ENCODE measurements at regions not wholly inside any gene's neighbourhood (a gene's known extent, or its start where the extent isn't known, plus 50 kb on each side); places are given as distances from the start of the nearest gene placed in this dataset.
A peak's percentile ranks its signal among the peaks of the same experiment; 100 is the strongest.

- no peak overlapping the region for H3K4me3 ChIP-seq
- H3K4me1 ChIP-seq (ENCODE audit: low read depth): no peaks in the 10 kb centered on the region
- intact Hi-C loops (cut with DNase I, micrococcal nuclease): no loop called here
- DNase-seq (peak in 1 of 3 donors; percentile 26), ATAC-seq (peak; percentile 87)
- TF ChIP-seq CTCF (IDR thresholded peaks at IDR 0.05): no peak
- H3K36me3 ChIP-seq (ENCODE audit: low read depth): no peaks in the 10 kb centered on the region
- no peaks in the 10 kb centered on the region for H3K9me3 ChIP-seq
These were observed 440.4 kb downstream of the RPS6KC1 start for GRCh38 chr1:213491468-213491867.

DNA sequence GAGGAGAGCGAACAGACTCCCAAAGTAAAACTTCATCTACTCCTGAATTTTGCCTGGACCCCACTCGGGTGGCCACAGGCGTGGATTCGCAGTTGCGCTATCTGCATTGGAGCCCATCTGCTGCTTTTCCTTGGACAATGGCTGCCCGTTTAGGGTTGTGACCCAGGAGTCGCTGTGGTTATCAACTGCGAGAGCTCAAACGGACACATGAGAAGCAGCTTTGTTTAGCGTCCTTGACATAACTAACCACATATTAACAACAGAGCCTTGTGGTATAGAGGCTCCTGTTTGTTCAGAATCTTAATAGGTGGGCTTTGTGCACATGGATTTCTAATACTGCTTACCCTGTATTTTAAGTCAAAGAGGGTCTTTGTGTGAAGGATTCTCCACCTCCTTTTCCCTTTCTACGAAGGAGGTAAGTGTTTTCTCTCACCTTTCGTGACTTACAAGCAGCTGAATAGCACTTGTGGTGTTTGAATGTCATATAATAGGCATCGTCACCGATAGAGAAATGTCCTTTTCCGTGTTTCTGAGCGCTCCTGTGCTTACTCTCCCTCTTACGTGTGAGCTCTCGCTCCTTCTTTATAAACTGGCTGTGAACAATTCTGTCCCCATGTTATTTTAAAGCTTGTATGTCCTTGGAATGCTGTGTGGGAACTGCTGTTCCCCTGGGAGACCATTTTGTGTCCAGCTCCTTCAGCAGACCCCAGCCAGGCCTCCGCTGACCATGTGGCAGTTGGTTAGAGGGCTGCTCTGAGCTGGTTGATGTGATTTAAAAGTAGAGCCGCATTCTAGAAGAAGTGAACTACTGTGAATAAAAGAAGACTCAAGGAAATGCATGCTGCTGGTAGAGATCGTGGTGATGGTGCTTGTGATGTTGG lies 441.4 kb downstream of the RPS6KC1 start:
- intact Hi-C loops (cut with DNase I, micrococcal nuclease): no loop called here
- ATAC-seq (no peak), DNase-seq (no peak)
- H3K36me3 ChIP-seq (ENCODE audit: low read depth): no peaks in the 10 kb centered on the region
- H3K9me3 ChIP-seq: no peaks in the 10 kb centered on the region
- no peaks in the 10 kb centered on the region for H3K4me1 ChIP-seq (ENCODE audit: low read depth)
- TF ChIP-seq CTCF (IDR thresholded peaks at IDR 0.05): no peak
- no peak overlapping the region for H3K4me3 ChIP-seq

DNA sequence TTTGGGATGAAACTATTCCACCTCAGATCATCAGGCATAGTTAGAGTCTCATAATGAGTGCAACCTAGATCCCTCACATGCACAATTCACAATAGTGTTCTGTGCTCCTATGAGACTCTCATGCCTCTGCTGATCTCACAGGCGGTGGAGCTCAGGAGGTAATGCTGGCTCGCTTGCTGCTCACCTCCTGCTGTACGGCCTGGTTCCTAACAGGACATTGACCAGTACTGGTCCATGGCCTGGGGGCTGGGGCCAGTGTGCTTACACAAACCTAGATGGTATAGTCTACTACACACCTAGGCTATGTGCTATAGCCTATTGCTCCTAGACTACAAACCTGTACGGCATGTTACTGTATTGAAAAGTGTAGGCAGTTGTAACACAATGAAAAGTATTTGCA lies 448.4 kb downstream of the RPS6KC1 start:
- Histone ChIP-seq H3K4me1 (ENCODE audit: low read depth) (no peaks in the 10 kb centered on the region), H3K36me3 (ENCODE audit: low read depth) (no peaks in the 10 kb centered on the region), H3K4me3 (no peak overlapping the region), H3K9me3 (no peaks in the 10 kb centered on the region)
- no peak for TF ChIP-seq CTCF (IDR thresholded peaks at IDR 0.05)
- no peak for DNase-seq
- no peak for ATAC-seq
- intact Hi-C loops (cut with DNase I, micrococcal nuclease): no loop called here

- Histone ChIP-seq H3K36me3 (ENCODE audit: low read depth) (no peaks in the 10 kb centered on the region), H3K4me1 (ENCODE audit: low read depth) (no peaks in the 10 kb centered on the region), H3K9me3 (no peaks in the 10 kb centered on the region), H3K4me3 (no peak overlapping the region)
- intact Hi-C loops (cut with DNase I, micrococcal nuclease): no loop called here
- DNase-seq (no peak), ATAC-seq (no peak)
- no peak for TF ChIP-seq CTCF (IDR thresholded peaks at IDR 0.05)
These were observed 456.6 kb downstream of the RPS6KC1 start for GRCh38 chr1:213507472-213508223.

- Histone ChIP-seq H3K4me1 (ENCODE audit: low read depth) (no peaks in the 10 kb centered on the region), H3K9me3 (no peaks in the 10 kb centered on the region), H3K4me3 (no peak overlapping the region), H3K36me3 (ENCODE audit: low read depth) (no peaks in the 10 kb centered on the region)
- TF ChIP-seq CTCF (IDR thresholded peaks at IDR 0.05): no peak
- DNase-seq: no peak
- intact Hi-C loops (cut with DNase I, micrococcal nuclease): no loop called here
- no peak for ATAC-seq
These were observed 460.1 kb downstream of the RPS6KC1 start for GRCh38 chr1:213511173-213511572.

Measured in mucosa of descending colon (tissue), 3 donors.